GM04503 (cell line): ENCODE measurements at regions not wholly inside any gene's neighbourhood (a gene's known extent, or its start where the extent isn't known, plus 50 kb on each side); places are given as distances from the start of the nearest gene placed in this dataset.
A peak's percentile ranks its signal among the peaks of the same experiment; 100 is the strongest.

ENCODE experiments used
- DNase-seq: peaks from one replicate; pipeline ENCODE4 v3.0.0-alpha.2; 2012; ENCODE audit warnings: low read depth

DNA sequence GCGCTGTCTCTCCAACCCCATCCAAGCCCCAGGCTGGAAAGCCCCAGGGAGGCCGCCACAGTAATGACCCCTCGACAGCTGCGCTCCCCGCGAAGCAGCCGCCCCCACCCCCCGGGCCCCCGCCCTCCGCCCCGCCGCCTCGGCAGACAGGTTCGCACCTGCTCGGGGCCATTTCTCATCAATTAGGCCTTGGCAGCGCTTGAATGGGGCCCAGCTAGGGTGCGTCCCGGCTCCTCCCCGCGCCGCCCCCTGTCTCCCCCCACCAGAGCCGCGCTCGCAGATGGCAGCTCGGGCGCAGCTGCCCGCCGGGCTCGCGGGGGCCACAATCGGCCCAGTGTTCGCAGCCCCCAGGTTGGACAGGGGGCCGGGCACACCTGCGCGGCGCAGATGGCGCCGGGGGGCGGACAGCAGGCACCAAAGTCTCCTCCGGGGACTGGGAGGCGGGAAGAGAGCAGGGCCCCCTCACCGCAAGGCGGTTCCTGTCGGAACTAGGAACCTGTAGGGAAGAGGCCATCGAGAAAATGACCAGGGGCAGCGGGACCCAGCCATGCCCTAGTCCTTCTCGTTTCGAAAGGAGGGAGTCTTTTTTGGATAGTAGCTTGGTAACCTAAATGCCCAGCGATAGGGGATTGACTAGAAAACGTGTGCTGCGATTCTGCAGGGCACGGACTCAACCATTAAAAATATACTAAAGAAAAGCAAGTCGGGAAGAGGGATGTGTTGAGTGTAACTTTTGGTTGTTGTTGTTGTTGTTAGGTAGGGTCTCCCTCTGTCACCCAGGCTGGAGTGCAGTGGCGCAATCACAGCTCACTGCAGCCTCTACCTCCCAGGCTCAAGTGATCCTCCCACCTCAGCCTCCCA, 83.2 kb upstream of the EYA2 start:
- no peak for DNase-seq

DNA sequence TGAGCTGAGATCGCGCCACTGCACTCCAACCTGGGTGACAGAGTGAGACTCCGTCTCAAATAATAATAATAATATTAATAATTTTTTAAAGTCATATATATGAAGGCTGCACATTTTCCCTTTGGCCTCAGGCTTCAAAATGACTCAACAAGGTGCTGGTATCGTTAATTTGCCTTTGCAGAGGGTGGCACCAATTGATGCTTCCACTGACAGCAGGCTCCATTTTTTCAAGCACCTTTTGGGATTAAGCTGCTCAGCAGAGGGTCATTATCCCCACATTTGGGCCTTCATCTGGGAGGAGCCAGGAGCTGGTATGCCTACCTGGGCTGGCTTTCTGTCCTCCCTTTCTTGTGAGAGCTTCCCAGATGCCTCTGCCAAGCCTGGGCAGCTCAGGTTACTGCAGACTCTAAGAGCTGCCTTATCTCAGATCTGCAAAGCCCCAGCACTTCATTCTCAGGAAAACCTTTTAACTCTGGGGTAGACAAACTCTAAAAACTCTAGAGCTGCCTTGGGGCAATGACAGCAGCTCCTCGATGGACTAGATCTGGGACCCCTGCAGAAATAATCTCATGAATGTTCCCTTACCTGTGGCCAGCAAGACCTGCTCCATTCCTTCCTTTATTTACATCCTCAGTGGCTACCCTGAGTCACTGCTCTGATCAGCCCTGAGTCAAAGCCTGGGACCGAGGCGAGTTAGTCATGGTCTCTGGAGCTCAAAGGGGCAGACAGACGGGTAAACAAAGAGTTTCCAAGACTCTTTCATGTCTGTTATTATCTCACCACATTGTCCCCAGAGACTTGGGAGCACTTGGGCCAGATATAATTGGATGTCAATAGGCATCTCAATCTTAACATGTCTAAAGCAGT, 80.0 kb upstream of the EYA2 start:
- peak; percentile 55 for DNase-seq

DNA sequence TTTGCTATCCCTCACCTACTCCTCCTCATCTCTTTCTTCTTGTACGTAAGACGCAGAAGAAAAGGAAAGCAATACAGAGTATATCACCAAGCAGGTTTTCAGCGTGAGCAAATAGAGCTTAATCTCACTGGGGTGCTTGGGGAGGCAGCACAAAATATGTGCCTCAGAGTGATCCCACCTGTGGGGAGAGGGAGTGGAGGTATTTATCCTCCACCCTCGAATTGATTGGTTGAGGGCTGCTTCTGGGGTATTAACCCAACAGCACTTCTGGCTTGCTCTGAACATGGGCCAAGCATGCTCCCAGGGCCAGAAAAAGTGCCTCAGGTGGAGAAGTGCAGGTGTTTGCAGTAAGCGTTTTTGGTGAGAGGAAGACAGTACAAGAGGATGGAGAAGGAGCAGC, 78.5 kb upstream of the EYA2 start:
- no peak for DNase-seq

DNA sequence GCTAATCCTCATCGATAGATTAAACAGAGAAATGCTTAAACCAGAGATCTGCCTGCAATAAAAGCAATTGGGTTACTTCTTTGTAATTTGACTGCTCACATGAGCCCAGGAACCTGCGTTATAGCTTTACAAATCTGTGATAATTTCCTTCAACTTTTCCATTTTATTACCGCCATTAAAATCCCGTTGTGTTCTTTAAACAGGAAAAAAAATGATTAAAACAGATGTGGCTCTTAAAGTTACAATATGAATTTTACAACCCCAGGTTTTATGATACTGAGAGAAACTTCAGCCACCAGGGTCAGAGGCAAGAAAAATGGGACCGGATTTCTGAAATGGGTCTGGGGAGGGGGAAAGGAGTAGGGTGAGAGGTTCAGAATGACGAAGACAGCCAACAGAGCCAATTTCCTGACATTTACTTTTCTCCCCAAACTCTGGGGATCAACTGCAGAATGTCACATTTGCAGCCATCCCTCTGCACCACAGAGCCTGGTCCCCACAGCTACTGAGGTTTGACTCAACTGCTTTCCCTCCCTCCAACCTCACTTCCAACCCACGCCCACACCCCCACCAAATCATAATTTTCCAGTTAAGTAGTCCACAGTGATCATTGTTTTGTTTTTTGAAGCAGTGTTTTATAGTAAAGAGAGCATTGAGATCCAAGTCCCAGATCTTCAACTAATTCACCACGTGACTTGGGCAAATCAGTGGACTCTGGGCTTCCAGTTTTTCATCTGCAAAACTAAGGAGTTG, 77.6 kb upstream of the EYA2 start:
- DNase-seq = no peak

DNA sequence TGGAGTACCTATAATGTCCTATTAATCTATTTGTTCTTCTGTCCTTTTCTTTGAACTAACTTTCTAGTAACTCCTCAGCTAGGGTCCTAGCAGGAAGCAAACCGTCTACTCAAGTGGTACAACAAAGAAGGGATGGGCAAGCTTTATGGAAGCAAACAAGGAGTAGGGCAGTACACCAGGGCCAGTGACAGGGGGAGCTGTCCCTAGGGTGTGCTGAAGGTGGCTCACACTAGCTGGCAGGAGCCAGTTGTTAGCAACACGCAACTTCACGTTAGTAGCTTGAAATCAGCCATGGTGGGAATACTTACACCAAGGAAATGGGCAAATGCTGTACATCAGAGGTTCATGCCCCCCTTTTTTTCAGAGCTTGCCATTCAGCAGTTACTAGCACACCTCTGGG, 74.0 kb upstream of the EYA2 start:
- DNase-seq = no peak

DNA sequence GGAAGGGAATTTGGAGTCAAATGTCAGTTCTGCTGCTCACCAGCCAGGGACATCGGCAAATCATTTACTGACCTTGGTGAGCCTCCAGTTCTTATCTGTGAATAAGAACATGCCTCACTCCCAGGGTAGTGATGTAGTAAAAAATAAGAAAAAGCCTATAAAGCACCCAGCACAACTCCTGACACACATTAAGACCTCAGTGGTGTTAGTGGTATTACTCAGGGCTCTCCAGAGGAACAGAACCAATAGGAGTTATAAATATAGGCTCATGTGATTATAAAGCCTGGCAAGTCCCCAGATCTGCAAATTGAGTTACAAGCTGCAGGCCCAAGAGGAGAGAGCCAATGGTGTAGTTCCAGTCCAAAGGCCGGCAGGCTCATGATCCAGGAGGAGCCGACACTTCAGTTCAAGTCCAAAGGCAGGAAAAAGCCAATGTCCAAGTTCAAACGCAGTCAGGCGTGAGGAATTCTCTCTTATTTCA, 71.3 kb upstream of the EYA2 start:
- no peak for DNase-seq

DNA sequence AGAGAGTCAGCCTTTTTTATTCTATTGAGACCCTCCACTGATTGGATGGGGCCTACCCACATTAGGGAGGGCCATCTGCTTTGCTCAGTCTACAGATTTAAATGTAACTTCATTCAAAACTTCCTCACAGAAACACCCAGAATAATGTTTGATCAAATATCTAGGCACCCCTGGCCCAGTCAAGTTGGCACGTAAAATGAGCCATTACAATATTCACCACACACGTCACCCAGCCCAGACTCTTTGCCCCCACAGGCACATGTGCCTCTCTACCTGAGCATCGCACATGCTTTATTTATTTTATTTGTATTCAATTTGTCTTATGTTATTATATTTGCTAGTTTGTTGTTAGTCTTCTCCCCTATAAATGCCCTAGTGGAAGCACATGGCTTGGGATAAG, 70.9 kb upstream of the EYA2 start:
- no peak for DNase-seq

DNA sequence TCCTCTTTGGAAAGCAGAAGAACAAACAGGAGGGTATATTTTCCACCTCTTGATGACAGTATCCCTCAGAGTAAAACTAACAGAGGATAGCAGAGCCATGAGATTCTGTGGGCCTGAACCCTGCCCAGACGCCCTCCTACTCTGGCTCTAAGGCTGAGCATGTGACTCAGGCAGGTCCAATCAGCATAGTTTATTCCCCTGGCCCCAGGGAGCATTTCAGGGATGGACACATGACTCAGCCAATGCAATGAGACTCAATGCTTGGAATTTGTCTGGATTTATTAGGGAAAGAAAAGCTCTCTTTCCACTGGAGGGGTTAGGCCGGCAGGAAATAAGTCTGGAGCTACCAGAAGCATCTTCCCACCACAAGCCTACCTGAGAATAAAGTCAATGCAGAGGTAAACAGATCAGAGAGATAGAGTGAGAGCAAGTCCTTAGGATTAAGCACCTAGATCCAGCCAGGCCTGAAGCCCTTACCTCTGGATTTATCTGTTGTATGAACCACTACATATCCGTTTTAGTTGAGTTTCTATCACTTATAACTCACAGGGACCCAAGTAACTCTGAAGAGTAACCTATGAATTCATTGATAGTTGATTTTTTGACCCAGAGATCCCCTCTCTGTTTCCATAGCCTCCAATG, 68.2 kb upstream of the EYA2 start:
- DNase-seq = no peak

DNA sequence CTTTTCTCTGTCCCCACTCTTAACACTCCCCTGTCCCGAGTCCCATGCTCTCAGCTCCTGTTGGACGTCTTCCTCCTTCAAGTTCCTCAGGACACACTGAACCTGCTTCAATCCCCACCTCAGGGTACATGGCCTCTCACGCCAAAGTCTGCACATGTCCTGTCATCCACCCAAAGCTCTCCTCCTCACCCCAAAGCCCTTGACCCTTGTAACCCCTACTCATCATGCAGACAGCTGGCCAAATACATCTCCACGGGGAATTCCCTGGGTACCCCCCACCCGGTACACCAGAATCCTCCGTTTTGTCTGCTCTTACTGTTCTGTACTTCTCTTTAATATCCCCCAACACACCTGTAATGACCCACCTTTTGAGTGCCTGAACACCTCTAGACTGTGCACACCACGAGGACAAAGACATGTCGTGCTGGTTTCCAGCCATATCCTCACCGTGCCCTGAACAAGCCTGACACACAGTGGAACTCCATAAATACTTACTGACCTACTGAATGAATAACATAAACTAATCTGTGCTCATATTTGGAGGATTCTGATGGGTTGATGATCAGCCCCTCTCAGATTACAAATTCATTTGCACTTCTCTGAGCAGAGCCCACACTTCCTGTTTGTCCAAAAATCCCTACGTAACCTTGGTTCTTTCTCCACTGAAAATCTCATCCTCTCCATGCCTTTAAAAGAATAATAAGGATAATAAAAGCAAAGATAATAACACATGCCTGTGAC, 66.8 kb upstream of the EYA2 start:
- DNase-seq = no peak

DNA sequence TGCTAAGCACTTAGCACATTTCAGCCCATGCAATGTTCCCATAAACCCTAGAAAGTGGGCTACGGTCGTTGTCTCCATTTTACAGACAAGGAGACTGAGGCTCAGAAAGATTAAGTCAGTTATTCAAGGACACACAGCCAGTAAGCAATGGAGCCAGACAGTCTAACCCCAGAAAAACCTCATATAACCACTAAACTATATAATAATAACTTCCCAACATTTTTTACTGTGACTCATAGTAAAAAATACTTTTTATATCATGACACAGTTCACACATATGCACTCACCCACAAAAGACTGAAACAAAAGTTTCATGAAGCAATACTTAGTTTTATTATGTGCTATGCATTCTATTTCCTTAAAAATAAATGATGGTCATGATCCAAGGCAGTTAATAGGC, 66.2 kb upstream of the EYA2 start:
- DNase-seq = peak; percentile 46

DNA sequence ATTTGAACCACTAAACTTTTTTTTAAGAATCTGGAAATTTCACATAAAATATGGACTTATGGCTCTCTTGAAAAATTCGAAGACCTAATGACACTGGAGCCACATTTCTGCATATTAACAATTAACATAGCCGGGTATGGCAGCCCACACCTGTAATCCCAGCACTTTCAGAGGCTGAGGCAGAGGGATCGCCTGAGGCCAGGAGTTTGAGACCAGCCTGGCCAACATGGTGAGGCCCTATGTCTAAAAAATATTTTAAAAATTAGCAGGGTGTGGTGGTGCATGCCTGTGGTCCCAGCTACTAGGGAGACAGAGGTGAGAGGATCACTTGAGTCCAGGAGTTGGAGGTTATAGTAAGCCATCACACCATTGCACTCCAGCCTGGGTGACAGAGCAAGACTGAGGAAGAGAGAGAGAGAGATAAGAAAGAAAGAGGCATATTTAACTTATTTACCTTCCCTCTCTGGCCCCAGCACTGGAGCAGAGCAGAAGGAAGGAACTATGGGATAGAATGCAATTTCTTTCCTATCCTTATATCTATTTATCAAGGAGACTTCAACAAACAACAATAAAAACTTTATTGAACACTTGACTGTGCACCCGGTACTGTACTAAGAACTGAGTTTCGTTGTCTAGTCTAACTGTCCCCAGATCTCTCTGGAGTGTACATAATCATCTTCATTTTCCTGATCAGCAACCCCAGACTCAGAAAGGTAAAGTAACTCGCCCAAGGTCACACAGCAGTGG, 63.6 kb upstream of the EYA2 start:
- DNase-seq = no peak

DNA sequence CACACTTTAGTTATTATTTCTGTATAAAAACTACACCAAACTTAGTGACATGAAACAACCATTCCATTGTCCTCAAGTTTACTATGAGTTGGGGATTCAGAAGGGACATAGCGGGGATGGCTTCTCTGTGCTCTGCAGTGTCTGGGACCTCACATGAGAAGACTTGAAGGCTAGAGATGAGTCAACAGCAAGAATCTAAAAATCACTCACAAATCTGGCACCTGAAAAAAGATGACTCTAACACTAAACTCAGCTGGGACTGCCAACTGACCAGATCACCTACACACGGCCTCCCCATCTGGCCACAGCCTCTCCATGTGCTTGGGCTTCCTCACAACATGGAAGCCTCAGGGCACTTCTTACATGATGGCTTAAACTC, 63.0 kb upstream of the EYA2 start:
- no peak for DNase-seq

DNA sequence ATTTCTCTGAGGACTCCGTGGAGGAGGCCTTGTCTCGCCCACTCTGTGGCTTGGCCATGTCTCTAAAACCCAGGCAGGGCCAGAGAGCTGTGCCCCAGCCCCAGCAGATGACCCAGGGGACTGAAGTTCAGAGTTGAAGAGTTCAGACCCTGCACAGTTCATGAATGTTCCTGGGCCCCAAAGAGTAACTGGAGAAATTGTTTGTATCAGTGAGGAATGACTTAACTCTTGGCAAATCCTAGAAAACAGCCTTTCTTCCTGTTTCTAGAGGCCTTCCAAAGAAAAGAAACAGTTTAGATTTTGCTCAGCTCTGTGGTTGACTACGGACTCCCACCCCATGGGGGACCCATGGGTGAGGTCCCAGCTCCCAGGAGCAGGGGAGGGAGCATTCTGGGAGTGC, 62.1 kb upstream of the EYA2 start:
- no peak for DNase-seq

DNA sequence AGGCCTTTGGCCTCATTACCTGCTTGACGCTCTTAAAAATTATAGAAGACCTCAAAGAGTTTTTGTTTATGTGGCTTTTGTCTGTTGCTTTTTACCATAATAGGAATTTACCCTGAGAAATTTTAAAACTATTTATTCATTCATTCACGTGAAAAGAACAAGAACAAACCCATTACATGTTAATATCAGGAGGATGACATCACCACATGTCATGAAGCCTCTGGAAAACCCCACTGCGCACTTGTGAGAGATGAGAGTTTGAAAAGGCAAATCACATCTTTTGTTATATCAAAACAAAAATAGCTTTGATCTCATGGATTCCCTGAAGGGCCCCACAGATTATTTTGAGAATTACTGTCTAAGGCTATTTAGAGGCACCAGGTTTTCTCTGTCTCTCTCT, 61.3 kb upstream of the EYA2 start:
- no peak for DNase-seq

DNA sequence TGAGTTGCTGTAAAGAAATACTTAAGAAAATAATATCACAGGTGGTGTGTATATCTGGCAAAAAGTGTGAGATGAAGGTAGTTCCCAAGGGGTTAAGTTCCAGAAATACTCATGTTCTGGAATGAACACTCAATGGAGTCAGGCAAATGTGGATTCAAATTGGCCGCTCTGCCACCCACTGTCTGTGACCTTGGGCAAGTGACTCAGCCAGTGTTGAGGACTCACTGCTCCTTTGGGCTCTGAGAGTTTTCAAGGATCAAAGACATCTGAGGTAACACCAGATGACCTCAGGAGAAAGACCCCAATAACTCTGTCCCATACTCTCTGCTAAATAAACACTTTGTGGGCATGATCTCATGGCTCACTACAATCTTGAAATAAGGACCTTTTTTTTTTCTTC, 59.2 kb upstream of the EYA2 start:
- DNase-seq = no peak

DNA sequence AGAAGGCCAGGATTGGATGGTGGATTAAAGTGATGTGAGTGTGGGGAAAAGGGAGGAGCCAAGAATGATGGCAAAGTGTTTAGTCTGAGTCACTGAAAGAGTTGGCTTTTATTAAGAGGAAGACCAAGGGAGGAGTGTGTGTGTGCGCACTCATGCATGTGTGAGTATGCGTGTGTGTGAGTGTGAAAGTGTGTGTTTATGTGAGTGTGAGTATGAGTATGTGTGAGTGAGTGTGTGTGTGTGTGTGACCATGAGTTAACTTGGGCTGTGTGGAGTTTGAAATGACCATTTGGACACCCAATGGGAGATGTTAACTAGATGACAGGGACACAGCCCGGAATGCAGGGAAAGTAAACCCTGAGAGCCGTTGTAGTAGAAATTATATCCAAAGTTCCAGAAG, 57.6 kb upstream of the EYA2 start:
- no peak for DNase-seq

DNA sequence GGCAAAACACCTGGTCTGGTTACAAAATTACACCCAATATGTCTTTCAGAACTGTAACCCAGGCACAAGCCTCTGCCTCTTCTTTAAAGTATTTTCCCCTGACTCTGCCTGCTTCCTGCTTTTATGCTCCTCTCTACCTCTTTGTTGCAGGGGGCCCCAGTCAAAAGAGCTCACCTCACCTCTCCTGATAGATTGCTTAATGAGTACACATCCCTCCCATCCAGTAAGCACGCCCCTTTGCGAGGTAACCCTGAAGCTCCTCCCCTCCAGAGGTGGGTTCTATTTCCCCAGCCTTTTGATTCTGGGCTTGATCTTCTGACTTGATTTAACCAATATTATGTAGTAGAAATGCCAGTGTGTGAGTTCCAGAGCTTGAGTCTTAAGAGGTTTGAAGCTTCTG, 56.6 kb upstream of the EYA2 start:
- DNase-seq = no peak

DNA sequence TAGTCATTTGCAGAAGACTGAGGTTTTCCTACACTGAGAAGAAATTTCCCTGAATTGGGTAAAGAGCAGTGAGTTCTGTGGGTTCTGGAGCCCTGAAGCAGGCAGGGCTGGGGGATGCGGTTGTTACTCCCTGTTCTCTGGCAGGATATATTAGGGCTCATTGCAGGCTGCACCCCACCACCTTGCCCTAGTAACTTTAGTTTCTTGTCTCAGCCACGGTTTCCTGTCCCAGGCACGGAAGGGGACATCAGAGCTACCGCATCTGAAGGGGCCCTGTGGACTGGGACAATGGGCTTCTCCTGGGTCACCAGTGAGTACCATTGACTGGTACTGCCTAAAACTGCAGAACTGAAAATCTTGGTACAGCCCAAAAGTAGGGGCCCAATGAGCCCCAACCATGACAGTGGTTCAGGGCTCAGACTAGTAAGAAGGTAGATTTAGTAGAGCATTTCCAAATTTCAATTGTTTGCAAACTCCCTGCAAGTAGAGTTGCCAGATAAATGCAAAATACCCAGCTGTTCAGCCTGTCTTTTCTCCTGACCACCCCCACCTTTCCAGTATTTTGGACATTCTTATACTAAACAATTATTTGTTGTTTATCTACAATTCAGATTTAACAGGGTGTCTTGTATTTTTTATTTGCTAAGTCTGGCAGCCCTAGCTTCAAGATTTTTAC, 54.5 kb upstream of the EYA2 start:
- no peak for DNase-seq
